Immature natural killer cell (primary cell): ENCODE measurements at regions not wholly inside any gene's neighbourhood (a gene's known extent, or its start where the extent isn't known, plus 50 kb on each side); places are given as distances from the start of the nearest gene placed in this dataset.

Experiments
- DNase-seq, 3 donors: peaks; one replicate each; pipeline ENCODE4 v3.0.0; 2022; ENCODE audit warnings: mixed read lengths in 1 of 3
- H3K27ac Mint-ChIP-seq, 6 donors: one replicate each; pipeline ENCODE4 v1.8.0; 2020; ENCODE audit warnings: mixed read lengths in 6 of 6, mild to moderate bottlenecking in 5 of 6, inconsistent platforms in 4 of 6, moderate library complexity in 3 of 6
- H3K27me3 Mint-ChIP-seq, 3 donors: one replicate each; pipeline ENCODE4 v1.8.0; 2020 to 2021; ENCODE audit warnings: low read depth in 3 of 3, mild to moderate bottlenecking in 3 of 3, mixed read lengths in 3 of 3, moderate library complexity in 3 of 3, inconsistent platforms in 1 of 3
- H3K36me3 Mint-ChIP-seq, 3 donors: one replicate each; pipeline ENCODE4 v1.8.0; 2020; ENCODE audit warnings: mixed read lengths in 3 of 3, inconsistent platforms in 2 of 3, mild to moderate bottlenecking in 2 of 3
- H3K4me1 Mint-ChIP-seq, 2 donors: one replicate each; pipeline ENCODE4 v1.8.0; 2020; ENCODE audit warnings: inconsistent platforms in 2 of 2, mild to moderate bottlenecking in 2 of 2, mixed read lengths in 2 of 2, moderate library complexity in 1 of 2
- H3K4me3 Mint-ChIP-seq, 5 donors: one replicate each; pipeline ENCODE4 v1.8.0; 2020; ENCODE audit warnings: mild to moderate bottlenecking in 5 of 5, mixed read lengths in 5 of 5, inconsistent platforms in 3 of 5, moderate library complexity in 3 of 5
- H3K9me3 Mint-ChIP-seq, 6 donors: one replicate each; pipeline ENCODE4 v1.8.0; 2020; ENCODE audit warnings: mild to moderate bottlenecking in 6 of 6, mixed read lengths in 6 of 6, inconsistent platforms in 4 of 6, moderate library complexity in 3 of 6

DNA sequence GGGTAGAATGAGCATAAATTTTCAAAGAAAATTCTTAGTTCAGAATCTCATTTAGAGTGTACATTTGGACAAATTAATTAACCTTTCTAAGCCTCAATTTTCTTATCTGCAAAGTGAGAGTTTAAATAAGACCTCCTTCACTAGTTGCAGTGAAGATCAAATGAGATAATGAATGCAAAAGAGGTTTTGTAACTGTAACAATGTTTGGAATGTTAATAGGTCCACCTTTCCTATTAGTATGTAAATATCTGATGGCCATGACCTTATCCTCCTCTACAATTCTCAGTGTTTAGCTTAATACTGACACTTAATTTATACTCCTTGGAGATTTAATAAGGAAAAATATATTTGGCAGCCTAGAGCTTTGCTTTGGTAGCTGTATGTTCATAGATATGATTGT, 138.8 kb downstream of the GABRG1 start:
- Mint-ChIP-seq H3K9me3 (peaks cover 10 to 45% (median 15%) of the 10 kb centered on the region in 6 donors), H3K4me1 (no peaks in the 10 kb centered on the region), H3K4me3 (no peak overlapping the region), H3K27ac (no peak overlapping the region), H3K27me3 (peaks cover 0 to 2% (median 0%) of the 10 kb centered on the region in 3 donors), H3K36me3 (no peaks in the 10 kb centered on the region)
- no peak for DNase-seq

DNA sequence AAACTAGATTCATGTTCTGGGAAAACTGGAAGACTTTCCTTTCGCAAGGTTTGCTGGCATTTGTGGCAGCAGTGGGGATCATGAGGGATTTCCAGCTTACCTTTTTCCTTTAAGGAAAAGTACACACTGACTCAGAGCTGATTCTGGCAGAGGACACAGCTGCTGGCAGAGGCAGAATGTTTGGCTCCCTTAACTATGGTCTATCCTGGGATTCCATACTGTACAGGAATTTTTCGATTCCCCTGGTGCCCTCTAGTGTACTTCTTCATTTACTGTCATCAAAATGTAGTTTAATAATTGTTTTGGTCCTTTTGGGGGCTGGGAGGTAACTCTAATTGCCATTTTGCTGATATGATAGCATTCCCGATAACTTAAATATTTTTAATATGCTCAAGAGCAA, 152.7 kb downstream of the GABRG1 start:
- no peaks in the 10 kb centered on the region for H3K27me3 Mint-ChIP-seq
- no peak overlapping the region for H3K4me3 Mint-ChIP-seq
- no peak for DNase-seq
- H3K27ac Mint-ChIP-seq = no peak overlapping the region
- H3K36me3 Mint-ChIP-seq = peaks cover 0 to 3% (median 0%) of the 10 kb centered on the region in 3 donors
- peaks cover 5 to 40% (median 33%) of the 10 kb centered on the region in 6 donors for H3K9me3 Mint-ChIP-seq
- H3K4me1 Mint-ChIP-seq = no peaks in the 10 kb centered on the region

DNA sequence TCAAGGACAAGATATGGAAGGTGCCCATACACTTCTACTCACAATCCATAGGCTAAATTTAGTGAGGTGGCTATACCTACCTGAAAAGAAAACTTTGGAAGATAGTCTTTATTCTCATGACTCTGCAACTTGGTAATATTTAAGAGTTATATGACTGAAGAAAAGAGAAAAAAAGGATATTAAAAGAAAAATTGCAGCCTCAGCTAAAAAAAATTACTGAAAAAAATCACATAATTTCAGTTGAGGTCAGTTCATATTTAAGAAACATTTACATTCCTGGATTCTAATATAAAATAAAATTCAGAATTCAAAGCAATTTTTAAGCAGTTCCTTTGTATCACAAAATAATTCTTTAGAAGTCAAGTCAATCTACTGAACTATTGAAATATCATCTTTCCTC, 166.5 kb downstream of the GABRG1 start:
- H3K9me3 Mint-ChIP-seq = peaks cover 9 to 31% (median 20%) of the 10 kb centered on the region in 6 donors
- H3K27ac Mint-ChIP-seq = no peak overlapping the region
- no peaks in the 10 kb centered on the region for H3K36me3 Mint-ChIP-seq
- no peak for DNase-seq
- H3K4me3 Mint-ChIP-seq = no peak overlapping the region
- peaks cover 0 to 2% (median 2%) of the 10 kb centered on the region in 3 donors for H3K27me3 Mint-ChIP-seq
- no peaks in the 10 kb centered on the region for H3K4me1 Mint-ChIP-seq

DNA sequence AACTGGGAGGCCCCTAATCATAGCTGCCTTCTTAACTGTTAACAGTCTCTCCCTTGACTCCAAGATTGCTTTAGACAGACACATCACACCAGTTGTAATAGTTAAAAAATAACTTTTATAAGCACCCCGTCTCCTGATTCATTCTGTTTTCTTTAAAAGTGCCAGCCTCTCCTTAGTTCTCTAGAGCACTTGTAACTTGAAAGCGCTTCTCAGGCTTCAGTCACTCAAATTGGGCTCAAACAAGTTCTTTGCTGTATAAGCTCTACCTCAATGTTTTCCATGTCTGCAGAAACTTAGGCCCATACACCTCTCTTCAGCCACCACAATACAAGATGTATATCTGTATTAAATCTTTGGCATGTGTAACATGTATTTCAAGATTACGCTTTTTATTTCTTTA, 169.6 kb downstream of the GABRG1 start:
- Mint-ChIP-seq H3K4me1 (no peaks in the 10 kb centered on the region), H3K27me3 (peaks cover 0 to 2% (median 0%) of the 10 kb centered on the region in 3 donors), H3K9me3 (peaks cover 7 to 23% (median 12%) of the 10 kb centered on the region in 6 donors), H3K27ac (no peak overlapping the region), H3K36me3 (no peaks in the 10 kb centered on the region), H3K4me3 (no peak overlapping the region)
- DNase-seq = no peak

DNA sequence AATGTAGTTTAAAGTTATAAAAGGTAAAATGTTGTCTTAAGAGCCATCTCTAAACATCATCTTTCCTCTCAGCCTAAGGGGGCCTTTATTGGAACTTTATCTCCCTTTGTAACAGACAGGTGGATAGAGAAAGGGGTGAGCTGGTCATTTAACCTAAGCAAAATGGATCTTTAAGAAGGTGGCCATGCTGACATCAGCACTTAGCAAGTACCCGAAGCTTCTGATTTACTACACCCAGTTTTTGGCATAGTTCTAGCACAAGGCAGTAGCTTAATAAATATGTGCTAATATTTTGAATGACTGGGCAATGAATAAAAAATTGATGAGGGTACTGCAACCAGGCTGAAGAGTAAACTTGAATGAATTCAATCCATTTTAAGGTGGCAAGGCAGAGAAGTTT, 172.7 kb downstream of the GABRG1 start:
- no peaks in the 10 kb centered on the region for H3K4me1 Mint-ChIP-seq
- H3K36me3 Mint-ChIP-seq = peaks cover 0 to 4% (median 0%) of the 10 kb centered on the region in 3 donors
- H3K27ac Mint-ChIP-seq = no peak overlapping the region
- H3K27me3 Mint-ChIP-seq = peaks cover 0 to 2% (median 0%) of the 10 kb centered on the region in 3 donors
- no peak overlapping the region for H3K4me3 Mint-ChIP-seq
- DNase-seq = no peak
- H3K9me3 Mint-ChIP-seq = peaks cover 9 to 34% (median 16%) of the 10 kb centered on the region in 6 donors

DNA sequence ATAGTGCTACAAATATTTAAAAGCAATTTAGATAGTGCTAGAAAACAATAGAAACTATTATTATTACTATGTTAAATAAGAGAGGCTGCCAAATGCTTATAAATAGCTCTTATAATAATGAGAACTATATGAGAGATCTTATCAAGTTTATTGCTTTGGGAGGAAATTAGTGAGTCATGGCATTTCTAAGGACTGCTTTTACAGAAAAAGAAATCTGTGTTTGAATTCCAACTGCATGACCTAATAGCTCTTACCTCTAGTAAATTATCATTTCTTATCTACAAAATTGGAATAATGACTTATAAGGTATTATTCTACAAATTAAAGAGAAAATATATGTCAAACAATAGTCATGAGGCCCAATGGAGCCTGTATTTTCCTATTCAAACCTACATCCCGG, 177.2 kb downstream of the GABRG1 start:
- no peak for DNase-seq
- no peak overlapping the region for H3K27ac Mint-ChIP-seq
- no peak overlapping the region for H3K4me3 Mint-ChIP-seq
- H3K27me3 Mint-ChIP-seq = no peaks in the 10 kb centered on the region
- H3K9me3 Mint-ChIP-seq = peaks cover 3 to 22% (median 12%) of the 10 kb centered on the region in 6 donors
- peaks cover 0 to 4% (median 0%) of the 10 kb centered on the region in 3 donors for H3K36me3 Mint-ChIP-seq
- H3K4me1 Mint-ChIP-seq = no peaks in the 10 kb centered on the region

DNA sequence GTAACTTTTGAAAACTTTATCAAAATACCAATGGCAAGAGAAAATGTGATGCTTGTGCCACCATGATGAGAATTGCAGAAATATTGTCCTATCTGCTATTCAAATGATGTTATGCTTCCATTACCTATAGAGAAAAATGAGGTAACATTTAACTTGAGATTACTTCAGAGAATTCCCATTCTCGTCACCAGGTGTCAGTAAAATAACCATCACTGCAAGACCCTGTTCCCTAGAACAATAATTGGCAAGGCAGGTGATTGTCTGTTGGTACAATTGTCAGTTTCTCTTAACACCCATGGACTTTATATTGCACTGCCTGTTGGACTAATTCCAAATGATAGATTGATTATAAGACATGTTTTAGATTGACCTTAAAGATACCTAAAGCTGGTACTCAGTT, 179.9 kb downstream of the GABRG1 start:
- Mint-ChIP-seq H3K27ac (no peak overlapping the region), H3K9me3 (peaks cover 6 to 33% (median 21%) of the 10 kb centered on the region in 6 donors), H3K4me1 (no peaks in the 10 kb centered on the region), H3K36me3 (peaks cover 0 to 4% (median 0%) of the 10 kb centered on the region in 3 donors), H3K27me3 (no peaks in the 10 kb centered on the region), H3K4me3 (no peak overlapping the region)
- no peak for DNase-seq

DNA sequence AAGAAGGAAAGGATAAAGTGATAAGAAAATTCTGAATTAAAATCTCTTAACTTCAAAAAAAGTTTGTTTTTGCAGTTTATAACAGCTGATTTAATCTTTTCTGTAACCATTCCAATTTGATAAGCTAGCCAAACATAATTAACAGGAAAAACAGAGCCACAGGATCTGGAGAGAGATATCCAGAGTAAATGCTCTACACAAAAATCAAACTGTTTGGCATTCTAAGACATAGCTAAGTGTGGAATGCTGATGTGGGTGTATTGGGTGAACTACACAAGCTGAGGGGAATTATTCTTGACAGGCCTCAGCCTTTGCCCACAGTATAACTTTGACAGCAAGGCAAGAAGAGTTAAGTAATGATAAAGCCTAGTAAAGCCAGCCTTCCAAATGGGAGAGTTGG, 184.8 kb downstream of the GABRG1 start:
- DNase-seq = no peak
- no peak overlapping the region for H3K4me3 Mint-ChIP-seq
- no peaks in the 10 kb centered on the region for H3K36me3 Mint-ChIP-seq
- no peaks in the 10 kb centered on the region for H3K27me3 Mint-ChIP-seq
- no peaks in the 10 kb centered on the region for H3K4me1 Mint-ChIP-seq
- H3K27ac Mint-ChIP-seq = no peak overlapping the region
- H3K9me3 Mint-ChIP-seq = peaks cover 5 to 40% (median 18%) of the 10 kb centered on the region in 6 donors

DNA sequence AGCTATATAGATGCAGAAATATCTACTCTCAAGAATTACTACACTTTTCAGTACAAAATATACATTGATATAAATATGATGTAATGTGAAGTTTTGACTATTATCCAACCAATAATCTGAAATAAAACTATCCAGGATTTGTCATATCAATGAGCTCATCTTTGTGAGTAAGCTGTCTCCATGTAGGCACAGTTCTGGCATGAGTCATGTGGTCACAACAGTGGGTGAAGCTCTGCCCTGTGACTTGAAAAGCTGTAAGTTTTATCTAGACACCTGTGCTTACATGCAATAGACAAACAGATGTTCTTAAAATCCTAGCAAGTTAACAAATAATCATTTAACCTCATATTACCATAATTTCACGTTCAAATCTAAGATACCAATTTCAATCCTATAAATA, 192.7 kb downstream of the GABRG1 start:
- no peaks in the 10 kb centered on the region for H3K36me3 Mint-ChIP-seq
- H3K4me3 Mint-ChIP-seq = no peak overlapping the region
- H3K4me1 Mint-ChIP-seq = no peaks in the 10 kb centered on the region
- no peak for DNase-seq
- H3K27ac Mint-ChIP-seq = no peak overlapping the region
- no peaks in the 10 kb centered on the region for H3K27me3 Mint-ChIP-seq
- H3K9me3 Mint-ChIP-seq = peaks cover 6 to 33% (median 8%) of the 10 kb centered on the region in 6 donors

DNA sequence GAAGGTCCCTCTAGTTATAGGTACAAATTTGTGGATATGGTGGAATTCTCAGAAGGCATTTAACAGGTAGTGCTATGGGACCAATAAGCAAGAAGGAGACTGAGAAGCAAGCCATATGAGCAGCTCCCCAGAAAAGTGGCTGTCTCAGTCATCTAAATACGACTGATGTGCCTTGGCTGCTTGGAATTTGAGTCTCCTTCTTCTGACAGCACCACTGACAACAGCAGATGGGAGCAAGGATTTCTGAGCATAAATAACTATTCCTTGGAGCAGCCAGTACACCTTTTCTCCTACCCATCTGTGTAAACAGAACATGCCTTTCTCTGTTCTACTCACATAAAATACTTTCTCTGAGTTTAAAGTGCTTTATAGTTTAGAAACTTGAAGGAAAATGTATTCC, 196.2 kb downstream of the GABRG1 start:
- no peaks in the 10 kb centered on the region for H3K27me3 Mint-ChIP-seq
- H3K4me3 Mint-ChIP-seq = no peak overlapping the region
- H3K36me3 Mint-ChIP-seq = no peaks in the 10 kb centered on the region
- no peak for DNase-seq
- H3K4me1 Mint-ChIP-seq = no peaks in the 10 kb centered on the region
- H3K9me3 Mint-ChIP-seq = peaks cover 7 to 48% (median 17%) of the 10 kb centered on the region in 6 donors
- H3K27ac Mint-ChIP-seq = no peak overlapping the region

DNA sequence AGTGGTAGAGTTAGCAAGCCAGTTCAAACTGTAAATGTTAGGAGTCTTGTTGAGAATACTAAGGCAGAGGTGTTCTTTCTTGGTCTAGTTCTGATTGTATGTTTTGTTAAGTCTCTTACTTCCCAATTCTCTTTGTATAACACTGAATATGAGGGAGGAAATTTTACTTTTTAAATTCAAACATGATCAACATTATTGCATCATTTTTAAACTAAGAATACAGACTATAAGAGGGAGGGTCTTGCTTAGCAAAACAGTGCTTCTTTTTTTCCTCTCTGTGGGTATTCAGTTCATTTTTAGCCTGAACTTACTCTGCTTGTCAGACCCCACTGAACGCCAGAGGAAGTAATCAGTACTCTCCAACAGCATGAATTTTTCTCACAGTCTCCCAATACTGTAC, 198.0 kb downstream of the GABRG1 start:
- Mint-ChIP-seq H3K27ac (no peak overlapping the region), H3K4me1 (no peaks in the 10 kb centered on the region), H3K36me3 (no peaks in the 10 kb centered on the region), H3K4me3 (no peak overlapping the region), H3K27me3 (no peaks in the 10 kb centered on the region), H3K9me3 (peaks cover 9 to 43% (median 14%) of the 10 kb centered on the region in 6 donors)
- DNase-seq = no peak

DNA sequence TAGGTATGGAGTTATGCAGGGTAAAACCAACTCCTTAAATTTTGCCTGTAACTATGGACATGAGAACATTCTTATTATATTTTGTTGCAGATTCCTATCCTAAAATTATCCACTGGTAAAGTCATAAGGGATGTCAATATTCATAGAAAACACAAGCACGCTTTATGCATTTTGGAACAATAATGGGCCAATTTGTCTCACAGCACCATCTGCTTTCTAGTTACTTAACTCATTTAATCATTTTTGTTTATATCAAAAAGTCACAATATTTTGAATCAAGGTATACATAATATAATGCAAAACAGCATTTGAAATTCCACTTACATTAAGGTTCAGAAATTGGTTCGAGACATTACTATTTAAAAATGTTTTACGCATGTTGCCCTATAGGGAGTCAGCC, 203.0 kb downstream of the GABRG1 start:
- peaks cover 0 to 4% (median 2%) of the 10 kb centered on the region in 3 donors for H3K27me3 Mint-ChIP-seq
- H3K36me3 Mint-ChIP-seq = peaks cover 0 to 3% (median 0%) of the 10 kb centered on the region in 3 donors
- no peak overlapping the region for H3K27ac Mint-ChIP-seq
- no peak for DNase-seq
- H3K9me3 Mint-ChIP-seq = peaks cover 7 to 44% (median 24%) of the 10 kb centered on the region in 6 donors
- H3K4me1 Mint-ChIP-seq = no peaks in the 10 kb centered on the region
- no peak overlapping the region for H3K4me3 Mint-ChIP-seq

DNA sequence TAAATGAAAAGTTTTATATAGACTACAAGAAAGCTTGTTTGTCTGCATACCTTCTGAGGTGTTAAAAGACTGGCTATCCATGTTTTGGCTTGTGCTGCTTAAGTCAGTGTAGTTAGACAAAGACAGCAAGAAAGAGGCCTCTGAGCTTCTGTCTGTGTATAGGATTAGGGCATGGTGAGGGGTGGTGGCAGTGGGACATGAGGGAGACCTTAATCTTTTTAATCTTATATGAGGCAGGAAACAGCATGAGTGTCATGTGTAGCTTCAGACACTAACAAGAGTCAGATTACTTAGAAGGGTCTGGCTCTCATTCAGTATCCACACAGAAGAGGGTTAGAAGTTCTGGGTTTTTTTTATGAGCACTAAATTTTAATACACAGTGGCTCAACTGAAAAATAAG, 213.3 kb downstream of the GABRG1 start:
- H3K27me3 Mint-ChIP-seq = peaks cover 2% of the 10 kb centered on the region in 3 donors
- no peaks in the 10 kb centered on the region for H3K4me1 Mint-ChIP-seq
- peaks cover 1 to 48% (median 20%) of the 10 kb centered on the region in 6 donors for H3K9me3 Mint-ChIP-seq
- H3K4me3 Mint-ChIP-seq = no peak overlapping the region
- H3K36me3 Mint-ChIP-seq = no peaks in the 10 kb centered on the region
- no peak overlapping the region for H3K27ac Mint-ChIP-seq
- no peak for DNase-seq

DNA sequence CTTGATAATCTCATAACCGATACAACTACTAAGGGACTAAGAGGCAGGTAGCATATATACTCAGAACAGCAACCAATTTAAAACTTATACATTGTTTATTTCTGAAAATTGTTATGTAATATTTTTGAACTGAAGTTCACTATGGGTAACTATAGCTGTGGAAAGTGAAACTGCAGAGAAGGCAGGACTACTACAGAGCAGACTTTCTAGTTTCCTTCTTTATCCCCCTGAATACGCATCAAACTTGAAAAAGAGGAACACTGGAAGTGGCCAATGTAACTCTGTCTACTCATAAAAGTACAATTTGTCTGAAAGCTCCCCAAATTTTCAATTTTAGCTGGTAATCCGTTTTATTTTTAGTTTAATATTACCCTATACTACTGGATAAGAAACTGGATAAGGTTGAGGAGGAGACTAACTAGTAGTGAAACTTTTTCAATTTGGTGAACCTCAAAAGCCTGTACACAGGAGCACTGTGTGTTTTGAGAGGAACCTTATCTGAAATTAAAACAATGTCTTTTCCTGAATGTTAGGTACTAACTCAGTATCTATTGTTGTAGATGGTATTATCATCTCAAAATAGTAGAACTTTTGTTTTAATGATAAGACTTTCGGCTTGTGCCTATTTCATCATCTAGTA, 225.8 kb downstream of the GABRG1 start:
- H3K36me3 Mint-ChIP-seq = no peaks in the 10 kb centered on the region
- H3K4me1 Mint-ChIP-seq = no peaks in the 10 kb centered on the region
- peaks cover 13 to 45% (median 30%) of the 10 kb centered on the region in 6 donors for H3K9me3 Mint-ChIP-seq
- H3K27ac Mint-ChIP-seq = no peak overlapping the region
- no peaks in the 10 kb centered on the region for H3K27me3 Mint-ChIP-seq
- no peak for DNase-seq
- H3K4me3 Mint-ChIP-seq = no peak overlapping the region

DNA sequence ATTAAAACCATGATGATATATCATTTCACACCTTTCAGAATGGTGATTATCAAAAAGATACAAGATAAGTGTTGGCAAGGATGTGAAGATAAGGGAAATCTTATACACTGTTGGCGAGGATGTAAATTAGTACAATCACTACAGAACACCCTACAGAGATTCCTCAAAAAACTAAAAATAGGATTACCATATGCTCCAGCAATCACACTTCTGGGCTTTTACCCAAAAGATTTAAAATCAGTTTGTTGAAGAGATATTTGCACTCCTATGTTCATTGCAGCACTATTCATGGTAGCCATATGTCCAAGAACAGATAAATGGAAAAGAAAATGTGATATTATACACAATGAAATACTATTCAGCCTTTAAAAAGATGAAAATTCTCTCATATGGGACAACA, 240.4 kb downstream of the GABRG1 start:
- Mint-ChIP-seq H3K9me3 (peaks cover 7 to 70% (median 25%) of the 10 kb centered on the region in 6 donors), H3K36me3 (peaks cover 0 to 3% (median 0%) of the 10 kb centered on the region in 3 donors), H3K27me3 (no peaks in the 10 kb centered on the region), H3K27ac (no peak overlapping the region), H3K4me3 (no peak overlapping the region), H3K4me1 (no peaks in the 10 kb centered on the region)
- no peak for DNase-seq
